Neuronal stem cell (in vitro differentiated cells): ENCODE measurements at regions not wholly inside any gene's neighbourhood (a gene's known extent, or its start where the extent isn't known, plus 50 kb on each side); places are given as distances from the start of the nearest gene placed in this dataset.
"Not testable (repeated sequence)": the region's sequence is repeated elsewhere in the genome, so short reads cannot be mapped to it uniquely, and the experiment has no call there.

Experiments used
- DNase-seq: peaks from one replicate; pipeline ENCODE4 v3.0.0-alpha.2; 2013; ENCODE audit warnings: low spot score
- H2AFZ ChIP-seq: one replicate; pipeline ENCODE4 v1.6.1; 2013; ENCODE audit warnings: mild to moderate bottlenecking, low read length, inconsistent platforms
- H2AK5ac ChIP-seq: 2 replicates; pipeline ENCODE4 v1.6.1; 2013; ENCODE audit warnings: low read depth, mild to moderate bottlenecking, inconsistent platforms, low read length, moderate library complexity, mixed read lengths
- H2BK120ac ChIP-seq: 2 replicates; pipeline ENCODE4 v1.6.1; 2013; ENCODE audit warnings: low read depth, mild to moderate bottlenecking, inconsistent platforms, low read length, moderate library complexity, mixed read lengths
- H2BK12ac ChIP-seq: one replicate; pipeline ENCODE4 v1.6.1; 2013; ENCODE audit warnings: low read length, inconsistent platforms
- H2BK15ac ChIP-seq: 2 replicates; pipeline ENCODE4 v1.6.1; 2013; ENCODE audit warnings: mild to moderate bottlenecking, low read length, inconsistent platforms, mixed read lengths
- H2BK5ac ChIP-seq: one replicate; pipeline ENCODE4 v1.6.1; 2013; ENCODE audit warnings: inconsistent platforms, mild to moderate bottlenecking, low read length, moderate library complexity
- H3K14ac ChIP-seq: one replicate; pipeline ENCODE4 v1.6.1; 2013; ENCODE audit warnings: low read length, inconsistent platforms
- H3K18ac ChIP-seq: 2 replicates; pipeline ENCODE4 v1.6.1; 2013; ENCODE audit warnings: low read length, inconsistent platforms
- H3K23ac ChIP-seq: 2 replicates; pipeline ENCODE4 v1.6.1; 2013; ENCODE audit warnings: low read depth, mild to moderate bottlenecking, mixed read lengths, low read length, inconsistent platforms; ENCODE audit not compliant: poor library complexity
- H3K27ac ChIP-seq: replicated peaks from 3 replicates; pipeline ENCODE4 v1.5.1; 2013; ENCODE audit warnings: low read length, inconsistent platforms
- H3K27me3 ChIP-seq, 3 experiments: 2 replicates each; pipeline ENCODE4 v1.6.1; 2013; ENCODE audit warnings: low read length in 3 of 3, mild to moderate bottlenecking in 2 of 3, inconsistent platforms in 1 of 3, low read depth in 1 of 3, mixed read lengths in 1 of 3, moderate library complexity in 1 of 3; ENCODE audit not compliant: control insufficient read depth in 3 of 3, insufficient read depth in 3 of 3
- H3K36me3 ChIP-seq, 2 donors: replicated peaks in 1 of 2; 2 replicates each; pipeline ENCODE4 v1.6.1; 2013; ENCODE audit warnings: low read length in 2 of 2; ENCODE audit not compliant: control insufficient read depth in 2 of 2, insufficient read depth in 2 of 2
- H3K4ac ChIP-seq: 2 replicates; pipeline ENCODE4 v1.6.1; 2013; ENCODE audit warnings: inconsistent platforms, mild to moderate bottlenecking, low read length, moderate library complexity
- H3K4me1 ChIP-seq, 2 donors: 1 replicate in 1 of 2; 2 replicates in 1 of 2; pipeline ENCODE4 v1.6.1; 2013; ENCODE audit warnings: low read length in 2 of 2, low read depth in 1 of 2; ENCODE audit not compliant: control insufficient read depth in 2 of 2, insufficient read depth in 1 of 2
- H3K4me2 ChIP-seq: one replicate; pipeline ENCODE4 v1.6.1; 2013; ENCODE audit warnings: mild to moderate bottlenecking, low read length, inconsistent platforms; ENCODE audit not compliant: insufficient read depth, poor library complexity, severe bottlenecking
- H3K4me3 ChIP-seq, 2 donors: 2 replicates each; pipeline ENCODE4 v1.5.1; 2013; ENCODE audit warnings: low read length in 2 of 2, mild to moderate bottlenecking in 2 of 2, inconsistent platforms in 1 of 2, moderate library complexity in 1 of 2
- H3K79me1 ChIP-seq: one replicate; pipeline ENCODE4 v1.6.1; 2013; ENCODE audit warnings: low read depth, mild to moderate bottlenecking, inconsistent platforms, low read length, moderate library complexity
- H3K9ac ChIP-seq: one replicate; pipeline ENCODE4 v1.6.1; 2013; ENCODE audit warnings: mild to moderate bottlenecking, low read depth, low read length, inconsistent platforms; ENCODE audit not compliant: poor library complexity
- H3K9me3 ChIP-seq, 2 donors: replicated peaks in 1 of 2; 2 replicates each; pipeline versions ENCODE3 to v1.6.1; 2013; ENCODE audit warnings: low read length in 2 of 2, mild to moderate bottlenecking in 2 of 2, inconsistent platforms in 1 of 2, low read depth in 1 of 2, mixed read lengths in 1 of 2, moderate library complexity in 1 of 2; ENCODE audit not compliant: control insufficient read depth in 2 of 2, insufficient read depth in 1 of 2
- H4K8ac ChIP-seq: one replicate; pipeline ENCODE4 v1.6.1; 2013; ENCODE audit warnings: low read depth, mild to moderate bottlenecking, inconsistent platforms, low read length, moderate library complexity
- H4K91ac ChIP-seq: one replicate; pipeline ENCODE4 v1.6.1; 2013; ENCODE audit warnings: low read length, low read depth, mild to moderate bottlenecking, inconsistent platforms; ENCODE audit not compliant: poor library complexity
- WGBS, 2 donors: extraction: QIAGEN DNeasy Blood & Tissue Kit; methylation state at CpG; one replicate each; pipeline ENCODE4 v1.1.7; 2013; ENCODE audit warnings: missing lambda C conversion rate in 2 of 2, mixed read lengths in 1 of 2; ENCODE audit not compliant: insufficient read length in 2 of 2, insufficient replicate concordance in 1 of 2; ENCODE audit errors: extremely low coverage in 2 of 2; 5-methylcytosine and 5-hydroxymethylcytosine counted together

- H4K8ac ChIP-seq, H3K23ac ChIP-seq, H3K4me3 ChIP-seq, H3K4me2 ChIP-seq, H3K4me1 ChIP-seq, H2BK12ac ChIP-seq, H3K9me3 ChIP-seq, H4K91ac ChIP-seq, H2BK15ac ChIP-seq, H3K9ac ChIP-seq, H2AK5ac ChIP-seq, H3K18ac ChIP-seq, H2BK5ac ChIP-seq, H2BK120ac ChIP-seq, H3K4ac ChIP-seq, DNase-seq, H2AFZ ChIP-seq, H3K27ac ChIP-seq, H3K36me3 ChIP-seq, H3K14ac ChIP-seq, H3K27me3 ChIP-seq, H3K79me1 ChIP-seq: not testable (repeated sequence)
- WGBS, 2 donors: no CpG with 5 or more reads among the region's 2 CpGs
These were observed 117.7 kb downstream of the FAM72C start for GRCh38 chr1:143854069-143854468.

GRCh38 chr1:143850637-143851036 lies 121.1 kb downstream of the FAM72C start:
- H3K9ac ChIP-seq, H3K27me3 ChIP-seq, H3K4me2 ChIP-seq, H3K4me1 ChIP-seq, H3K36me3 ChIP-seq, H2BK5ac ChIP-seq, H2BK12ac ChIP-seq, H4K91ac ChIP-seq, H3K4ac ChIP-seq, H3K9me3 ChIP-seq, H2AFZ ChIP-seq, H2BK15ac ChIP-seq, H3K27ac ChIP-seq, H3K23ac ChIP-seq, H3K18ac ChIP-seq, H3K4me3 ChIP-seq, H2BK120ac ChIP-seq, H4K8ac ChIP-seq, H3K14ac ChIP-seq, DNase-seq, H3K79me1 ChIP-seq, H2AK5ac ChIP-seq: not testable (repeated sequence)
- WGBS, 2 donors: no CpG with 5 or more reads among the region's 2 CpGs

GRCh38 chr1:143848859-143849258 lies 122.9 kb downstream of the FAM72C start:
- H4K8ac ChIP-seq, H2AFZ ChIP-seq, H3K4me1 ChIP-seq, H3K9me3 ChIP-seq, H2BK12ac ChIP-seq, H2BK120ac ChIP-seq, H4K91ac ChIP-seq, H2BK15ac ChIP-seq, H3K18ac ChIP-seq, H3K14ac ChIP-seq, H3K9ac ChIP-seq, DNase-seq, H3K4me3 ChIP-seq, H2AK5ac ChIP-seq, H3K27ac ChIP-seq, H2BK5ac ChIP-seq, H3K4ac ChIP-seq, H3K27me3 ChIP-seq, H3K23ac ChIP-seq, H3K79me1 ChIP-seq, H3K36me3 ChIP-seq, H3K4me2 ChIP-seq: not testable (repeated sequence)

- not testable (repeated sequence) for H3K23ac ChIP-seq, H3K18ac ChIP-seq, H4K91ac ChIP-seq, H3K4me1 ChIP-seq, H2BK5ac ChIP-seq, H2BK120ac ChIP-seq, H3K79me1 ChIP-seq, H3K4ac ChIP-seq, H3K27me3 ChIP-seq, H2AK5ac ChIP-seq, H3K36me3 ChIP-seq, H3K9me3 ChIP-seq, H3K4me2 ChIP-seq, H2BK15ac ChIP-seq, H3K27ac ChIP-seq, H3K9ac ChIP-seq, H3K4me3 ChIP-seq, DNase-seq, H3K14ac ChIP-seq, H2AFZ ChIP-seq, H2BK12ac ChIP-seq, H4K8ac ChIP-seq
- WGBS, 2 donors: no CpG with 5 or more reads among the region's 1 CpG
These were observed 126.6 kb downstream of the FAM72C start for GRCh38 chr1:143845193-143845592.
